IPS-18a (cell line): ENCODE measurements at regions not wholly inside any gene's neighbourhood (a gene's known extent, or its start where the extent isn't known, plus 50 kb on each side); places are given as distances from the start of the nearest gene placed in this dataset.

Experiments used
- H3K27ac ChIP-seq: one replicate; pipeline ENCODE4 v1.5.1; 2013; ENCODE audit warnings: low read length
- H3K27me3 ChIP-seq: one replicate; pipeline ENCODE4 v1.6.1; 2013; ENCODE audit warnings: mild to moderate bottlenecking, low read length; ENCODE audit not compliant: control insufficient read depth, insufficient read depth
- H3K36me3 ChIP-seq: one replicate; pipeline ENCODE4 v1.6.1; 2013; ENCODE audit warnings: low read depth, low read length; ENCODE audit not compliant: control insufficient read depth
- H3K4me1 ChIP-seq: one replicate; pipeline ENCODE4 v1.6.1; 2013; ENCODE audit warnings: low read depth, low read length; ENCODE audit not compliant: control insufficient read depth
- H3K4me3 ChIP-seq: one replicate; pipeline ENCODE4 v1.5.1; 2013; ENCODE audit warnings: low read length
- H3K9ac ChIP-seq: one replicate; pipeline ENCODE4 v1.6.1; 2013; ENCODE audit warnings: mild to moderate bottlenecking, low read length, moderate library complexity
- H3K9me3 ChIP-seq: one replicate; pipeline ENCODE4 v1.6.1; 2013; ENCODE audit warnings: low read depth, low read length; ENCODE audit not compliant: control insufficient read depth

DNA sequence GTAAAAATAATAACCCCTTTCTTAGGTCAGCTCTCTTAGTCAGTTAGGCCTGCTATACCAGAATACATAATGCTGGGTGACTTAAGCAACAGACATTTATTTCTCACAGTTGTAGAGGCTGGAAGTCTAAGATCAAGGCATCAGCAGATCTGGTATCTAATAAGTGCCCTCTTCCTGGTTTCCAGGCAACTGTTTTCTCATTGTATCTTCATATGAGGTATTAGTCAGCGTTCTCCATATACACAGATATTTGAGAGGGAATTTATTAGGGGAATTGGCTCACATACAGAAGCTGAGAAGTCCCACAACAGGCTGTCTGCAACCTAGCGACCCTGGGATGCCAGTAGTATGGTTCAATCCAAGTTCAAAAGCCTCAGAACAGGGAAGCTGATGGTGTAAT lies 896.0 kb downstream of the GALC start:
- no peaks in the 10 kb centered on the region for H3K9me3 ChIP-seq
- no peaks in the 10 kb centered on the region for H3K36me3 ChIP-seq
- no peak overlapping the region for H3K9ac ChIP-seq
- no peaks in the 10 kb centered on the region for H3K27me3 ChIP-seq
- H3K27ac ChIP-seq, result no peak overlapping the region
- no peak overlapping the region for H3K4me3 ChIP-seq
- H3K4me1 ChIP-seq, result no peaks in the 10 kb centered on the region

DNA sequence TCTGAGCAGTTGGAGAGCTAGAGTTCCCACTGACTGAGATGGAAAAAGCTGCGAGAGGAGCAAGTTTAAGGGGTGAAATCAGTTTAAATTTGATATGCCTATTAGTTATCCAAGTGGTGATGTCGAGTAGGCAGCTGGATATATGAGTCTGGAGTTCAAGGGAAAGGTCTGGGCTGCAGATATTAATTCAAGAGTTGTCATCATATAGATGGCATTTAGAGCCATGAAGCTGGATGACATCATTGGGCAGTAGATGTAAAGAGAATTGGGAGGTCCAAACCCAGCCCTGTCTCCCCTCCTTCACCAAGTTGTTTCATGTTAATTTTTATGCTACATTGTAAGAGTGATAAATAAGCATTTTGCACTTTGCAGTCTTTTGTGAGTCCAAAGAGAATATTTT lies 898.1 kb downstream of the GALC start:
- H3K4me3 ChIP-seq, result no peak overlapping the region
- no peaks in the 10 kb centered on the region for H3K27me3 ChIP-seq
- H3K9ac ChIP-seq, result no peak overlapping the region
- no peaks in the 10 kb centered on the region for H3K4me1 ChIP-seq
- no peak overlapping the region for H3K27ac ChIP-seq
- H3K9me3 ChIP-seq, result no peaks in the 10 kb centered on the region
- H3K36me3 ChIP-seq, result no peaks in the 10 kb centered on the region

DNA sequence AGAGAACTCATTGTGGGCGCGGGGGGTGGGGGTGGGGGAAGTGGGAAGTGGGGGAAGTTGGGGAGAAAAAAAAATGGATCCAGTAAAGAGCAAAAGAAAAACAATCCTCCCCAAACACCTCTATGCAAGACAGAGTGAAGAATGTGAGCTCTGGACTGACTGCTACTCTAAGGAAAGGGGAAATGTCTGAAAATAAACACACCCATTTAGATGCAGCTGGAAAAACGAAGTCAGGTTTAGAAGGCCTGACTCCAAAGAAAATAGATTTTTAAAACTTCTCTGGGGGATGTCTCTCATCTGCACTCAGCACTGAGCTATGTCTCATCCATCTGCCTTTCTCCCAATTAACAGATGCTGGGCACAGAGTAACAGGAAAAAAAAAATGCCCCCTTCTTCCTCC lies 904.4 kb downstream of the GALC start:
- no peaks in the 10 kb centered on the region for H3K9me3 ChIP-seq
- no peak overlapping the region for H3K4me3 ChIP-seq
- no peaks in the 10 kb centered on the region for H3K36me3 ChIP-seq
- H3K27me3 ChIP-seq, result no peaks in the 10 kb centered on the region
- no peak overlapping the region for H3K9ac ChIP-seq
- peaks cover 18% of the 10 kb centered on the region for H3K4me1 ChIP-seq
- H3K27ac ChIP-seq, result no peak overlapping the region

DNA sequence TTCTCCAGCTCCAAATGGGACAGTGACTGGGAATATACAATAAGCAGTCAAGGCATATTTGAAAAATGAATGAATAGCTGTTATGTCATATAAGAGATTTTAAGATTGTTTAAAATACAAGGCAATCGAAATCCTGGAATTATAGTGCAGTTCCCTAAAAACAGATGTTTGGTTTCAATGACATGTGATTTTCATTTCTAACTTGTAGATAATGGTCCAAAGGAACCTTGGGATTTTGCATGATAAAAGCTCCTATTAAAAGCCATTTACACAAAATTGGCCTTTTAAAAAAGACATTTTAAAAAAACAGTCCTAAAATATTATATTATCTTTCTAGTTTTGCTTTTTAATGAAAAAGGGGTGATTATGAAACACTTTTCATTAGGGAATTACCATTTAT lies 905.1 kb downstream of the GALC start:
- Histone ChIP-seq H3K27me3 (no peaks in the 10 kb centered on the region), H3K27ac (no peak overlapping the region), H3K4me3 (no peak overlapping the region), H3K9ac (no peak overlapping the region), H3K9me3 (no peaks in the 10 kb centered on the region), H3K4me1 (peaks cover 18% of the 10 kb centered on the region), H3K36me3 (no peaks in the 10 kb centered on the region)

DNA sequence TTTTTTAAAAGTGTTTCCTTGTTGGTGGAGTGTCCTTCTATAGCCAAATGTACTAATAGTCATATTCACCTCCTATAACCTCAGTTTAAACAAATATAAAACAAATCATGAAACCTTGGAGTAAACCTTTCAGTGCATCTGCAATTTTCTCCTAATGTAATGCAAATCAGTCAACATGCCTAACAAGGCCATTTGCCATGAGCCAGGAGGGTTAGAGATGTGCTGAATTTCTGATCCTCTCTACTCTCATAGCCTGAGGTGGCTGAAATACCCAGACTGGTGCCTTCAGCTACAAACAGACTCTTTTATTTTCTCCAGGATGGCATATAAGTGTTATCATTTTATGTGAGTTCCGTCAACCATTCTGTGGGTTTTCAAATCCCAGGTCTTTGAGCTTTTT lies 908.1 kb downstream of the GALC start:
- no peaks in the 10 kb centered on the region for H3K36me3 ChIP-seq
- no peaks in the 10 kb centered on the region for H3K27me3 ChIP-seq
- no peaks in the 10 kb centered on the region for H3K9me3 ChIP-seq
- no peak overlapping the region for H3K9ac ChIP-seq
- no peak overlapping the region for H3K4me3 ChIP-seq
- peaks cover 21% of the 10 kb centered on the region for H3K4me1 ChIP-seq
- H3K27ac ChIP-seq, result no peak overlapping the region

DNA sequence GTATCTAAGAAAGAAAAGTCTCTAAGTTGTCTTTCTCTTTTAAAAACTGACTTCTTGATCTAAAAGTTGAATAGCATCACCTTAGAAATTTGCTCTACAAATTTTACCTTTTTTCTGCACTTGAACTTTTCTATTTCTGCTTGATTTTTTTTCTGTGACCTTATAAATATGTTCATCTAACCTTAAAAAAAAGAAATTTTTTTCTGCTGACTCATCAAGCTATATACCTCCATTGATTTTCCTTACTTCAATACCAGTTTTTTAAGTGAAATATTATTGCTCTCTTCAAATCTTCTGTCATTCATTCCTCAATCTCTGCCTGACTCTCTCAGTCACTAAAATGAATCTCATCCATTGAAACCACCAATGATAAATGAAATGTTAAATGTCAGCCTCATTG lies 910.1 kb downstream of the GALC start:
- Histone ChIP-seq H3K9ac (no peak overlapping the region), H3K27me3 (no peaks in the 10 kb centered on the region), H3K4me1 (peaks cover 13% of the 10 kb centered on the region), H3K36me3 (no peaks in the 10 kb centered on the region), H3K4me3 (no peak overlapping the region), H3K27ac (no peak overlapping the region), H3K9me3 (no peaks in the 10 kb centered on the region)

DNA sequence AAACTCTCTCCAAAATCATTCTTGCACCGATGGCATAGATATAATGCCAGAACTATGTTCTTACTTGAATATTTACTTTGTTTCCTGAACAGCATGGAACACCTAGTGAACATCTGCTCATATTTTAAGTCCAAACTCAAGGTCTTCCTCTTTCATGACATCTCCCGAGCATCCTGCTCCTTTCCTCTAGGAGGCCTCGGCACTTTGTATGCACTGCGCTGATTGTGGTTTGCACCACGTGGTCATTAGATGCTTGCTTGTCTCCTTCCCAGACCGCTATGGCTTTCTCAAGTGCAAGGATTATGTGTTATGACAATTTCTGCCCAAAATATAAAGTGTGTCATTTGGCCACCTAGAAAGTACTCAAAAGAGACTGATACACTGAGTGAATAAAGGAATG lies 912.0 kb downstream of the GALC start:
- H3K27me3 ChIP-seq, result no peaks in the 10 kb centered on the region
- H3K9ac ChIP-seq, result no peak overlapping the region
- peaks cover 15% of the 10 kb centered on the region for H3K4me1 ChIP-seq
- no peak overlapping the region for H3K27ac ChIP-seq
- H3K9me3 ChIP-seq, result no peaks in the 10 kb centered on the region
- H3K36me3 ChIP-seq, result no peaks in the 10 kb centered on the region
- no peak overlapping the region for H3K4me3 ChIP-seq

DNA sequence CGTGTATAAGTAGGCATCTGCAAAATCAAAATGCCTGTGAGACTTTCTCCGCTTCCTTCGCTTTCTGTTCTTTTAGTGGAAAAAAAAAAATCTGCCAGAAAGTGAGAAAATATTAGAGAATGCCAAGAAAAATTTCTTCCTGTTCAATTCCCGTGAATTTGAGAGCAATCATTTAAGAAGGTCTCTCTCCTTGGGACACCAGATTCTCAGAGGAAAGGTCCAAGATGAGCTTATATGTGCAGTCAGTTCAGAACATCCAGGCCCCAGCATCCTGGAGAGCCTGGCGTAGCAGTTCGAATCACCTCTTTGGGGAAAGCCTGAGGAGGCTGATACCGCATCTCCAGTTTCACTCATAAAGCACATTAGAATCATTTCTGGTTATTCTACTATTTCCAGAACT lies 912.8 kb downstream of the GALC start:
- H3K27me3 ChIP-seq, result no peaks in the 10 kb centered on the region
- no peak overlapping the region for H3K27ac ChIP-seq
- no peak overlapping the region for H3K4me3 ChIP-seq
- peaks cover 12% of the 10 kb centered on the region for H3K4me1 ChIP-seq
- no peaks in the 10 kb centered on the region for H3K36me3 ChIP-seq
- H3K9ac ChIP-seq, result no peak overlapping the region
- no peaks in the 10 kb centered on the region for H3K9me3 ChIP-seq

DNA sequence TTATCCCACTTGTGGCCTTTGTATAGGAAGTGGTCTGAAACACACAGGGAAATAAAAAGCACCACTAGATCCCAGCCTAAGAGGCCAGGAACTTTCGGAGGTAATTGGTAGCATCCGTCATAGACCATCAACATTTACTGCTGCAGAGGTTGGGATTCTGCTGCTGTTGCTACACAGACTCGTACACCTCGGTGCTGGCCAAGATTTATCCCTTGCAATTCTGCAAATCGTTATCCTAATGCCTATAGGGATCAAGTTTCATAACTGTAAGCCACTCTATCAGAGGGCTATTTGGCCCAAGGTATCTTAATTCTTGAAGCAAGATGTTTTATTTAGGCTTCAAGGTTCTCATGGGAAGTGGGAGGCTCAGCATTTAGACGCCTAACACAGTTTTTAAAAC lies 913.6 kb downstream of the GALC start:
- H3K27me3 ChIP-seq, result no peaks in the 10 kb centered on the region
- no peak overlapping the region for H3K9ac ChIP-seq
- H3K27ac ChIP-seq, result no peak overlapping the region
- no peaks in the 10 kb centered on the region for H3K36me3 ChIP-seq
- H3K4me3 ChIP-seq, result no peak overlapping the region
- peaks cover 9% of the 10 kb centered on the region for H3K4me1 ChIP-seq
- H3K9me3 ChIP-seq, result no peaks in the 10 kb centered on the region

DNA sequence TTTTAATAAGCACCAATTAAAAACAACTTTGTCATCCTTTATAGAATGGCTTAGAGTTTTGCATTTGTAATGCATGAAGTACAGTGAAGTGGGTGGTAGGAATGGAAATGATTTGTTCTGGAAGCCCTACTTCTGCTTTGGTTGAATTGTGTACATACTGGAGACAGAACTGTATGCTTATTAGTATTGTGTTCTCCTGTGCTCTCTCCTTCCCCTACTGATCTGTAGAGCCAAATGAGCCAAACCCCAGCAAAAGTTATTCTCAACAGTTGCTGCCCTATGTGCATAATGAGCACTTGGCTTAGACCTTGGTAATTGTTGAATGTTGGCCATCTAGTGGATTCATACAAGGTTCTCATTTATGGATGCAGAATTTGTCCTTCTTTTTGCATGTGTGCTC lies 916.1 kb downstream of the GALC start:
- Histone ChIP-seq H3K27me3 (no peaks in the 10 kb centered on the region), H3K9ac (no peak overlapping the region), H3K4me1 (peaks cover 6% of the 10 kb centered on the region), H3K9me3 (no peaks in the 10 kb centered on the region), H3K27ac (no peak overlapping the region), H3K36me3 (no peaks in the 10 kb centered on the region), H3K4me3 (no peak overlapping the region)

DNA sequence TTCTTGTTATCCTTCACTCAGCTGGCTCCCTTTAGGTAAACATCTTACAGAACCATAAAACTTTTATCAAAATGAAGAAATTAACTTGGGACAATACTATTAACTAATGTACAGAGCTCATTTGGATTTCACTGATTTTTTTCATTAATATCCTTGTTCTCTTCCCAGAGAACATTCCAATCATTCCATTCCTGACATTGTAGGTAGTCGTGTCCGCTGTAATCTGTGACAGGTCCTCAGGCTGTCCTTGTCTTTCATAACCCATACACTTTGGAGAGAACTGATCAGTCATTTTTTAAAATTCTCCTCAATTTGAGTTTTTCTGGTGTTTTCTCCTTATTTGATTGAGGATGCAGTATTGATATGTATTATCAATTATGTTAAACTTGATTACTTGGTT lies 916.8 kb downstream of the GALC start:
- no peak overlapping the region for H3K4me3 ChIP-seq
- H3K36me3 ChIP-seq, result no peaks in the 10 kb centered on the region
- H3K9me3 ChIP-seq, result no peaks in the 10 kb centered on the region
- H3K4me1 ChIP-seq, result peaks cover 6% of the 10 kb centered on the region
- H3K27ac ChIP-seq, result no peak overlapping the region
- no peaks in the 10 kb centered on the region for H3K27me3 ChIP-seq
- H3K9ac ChIP-seq, result no peak overlapping the region

DNA sequence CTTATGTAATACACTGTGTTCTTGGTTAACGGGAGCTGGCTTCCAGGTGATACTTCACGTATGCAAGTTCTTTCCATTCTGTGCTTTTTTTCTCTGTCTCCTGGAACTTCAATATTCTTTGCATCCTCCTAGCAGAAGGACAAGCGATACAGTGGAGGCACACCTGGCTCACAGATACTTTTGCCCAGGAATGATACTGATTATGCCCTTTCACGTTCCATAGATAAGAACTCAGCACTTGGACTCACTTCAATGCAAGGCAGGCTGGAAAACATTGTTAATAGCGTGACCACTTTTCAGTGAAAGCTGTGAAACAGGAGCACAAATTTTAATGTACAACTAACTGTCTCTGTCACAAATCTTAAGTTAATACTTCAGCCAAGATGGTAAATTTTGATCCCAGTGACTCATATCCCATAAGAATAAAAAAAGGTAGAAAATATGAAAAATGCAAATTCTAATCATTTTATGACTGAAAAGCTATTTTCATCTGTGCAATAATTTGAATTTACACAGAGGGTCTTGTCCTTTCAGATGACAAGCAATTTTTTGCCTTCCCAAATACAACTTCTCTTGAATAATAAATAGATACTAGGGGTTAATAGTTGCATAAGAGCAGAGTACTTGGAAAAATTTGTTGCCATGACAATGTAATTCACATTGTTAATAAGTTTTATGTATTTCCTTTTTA lies 919.0 kb downstream of the GALC start:
- Histone ChIP-seq H3K27me3 (no peaks in the 10 kb centered on the region), H3K9me3 (no peaks in the 10 kb centered on the region), H3K4me3 (no peak overlapping the region), H3K27ac (no peak overlapping the region), H3K36me3 (no peaks in the 10 kb centered on the region), H3K9ac (no peak overlapping the region), H3K4me1 (peaks cover 6% of the 10 kb centered on the region)
